IPS-NIHi7 (cell line): ENCODE measurements at regions not wholly inside any gene's neighbourhood (a gene's known extent, or its start where the extent isn't known, plus 50 kb on each side); places are given as distances from the start of the nearest gene placed in this dataset.

Experiments
- DNase-seq: peaks from one replicate; pipeline ENCODE4 v3.0.0; 2012; ENCODE audit warnings: mixed read lengths; ENCODE audit errors: extremely low spot score

DNA sequence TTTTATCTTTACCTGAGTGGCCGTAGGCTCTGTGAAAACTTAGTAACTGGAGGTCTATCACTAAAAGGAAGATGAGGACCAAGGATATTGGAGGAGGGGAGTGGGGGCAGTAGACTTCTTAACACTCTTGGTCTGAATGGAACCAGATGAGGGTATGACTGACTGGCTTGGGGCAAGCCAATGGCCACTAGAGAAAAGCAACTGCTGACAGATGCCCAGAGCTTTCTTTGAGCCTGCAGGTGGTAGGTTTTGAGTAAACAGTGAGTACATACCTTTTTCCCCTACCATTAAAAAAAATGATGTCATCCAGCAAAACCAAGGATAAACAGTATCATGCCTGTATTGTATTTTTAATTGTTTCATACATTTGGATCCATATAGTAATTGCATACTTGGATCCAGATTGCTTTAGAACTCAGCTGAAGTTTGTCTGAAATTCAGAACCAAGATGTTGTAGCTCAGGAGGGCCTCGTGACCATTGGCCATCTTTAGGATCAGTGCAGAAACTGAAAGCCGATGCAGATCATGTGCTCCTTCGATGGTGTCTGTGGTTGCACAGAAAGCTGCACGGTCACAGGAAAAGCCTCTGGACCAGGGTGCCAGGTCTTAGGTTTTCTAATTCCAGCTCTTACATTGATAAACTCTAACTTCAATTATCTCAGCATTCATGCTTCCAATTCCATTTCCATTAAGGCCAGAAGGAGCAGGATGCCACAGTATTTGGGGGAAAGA, 131.0 kb downstream of the PDGFRA start:
- no peak for DNase-seq

- DNase-seq = peak; percentile 30
These were observed 133.9 kb downstream of the PDGFRA start for GRCh38 chr4:54363037-54363436.

DNA sequence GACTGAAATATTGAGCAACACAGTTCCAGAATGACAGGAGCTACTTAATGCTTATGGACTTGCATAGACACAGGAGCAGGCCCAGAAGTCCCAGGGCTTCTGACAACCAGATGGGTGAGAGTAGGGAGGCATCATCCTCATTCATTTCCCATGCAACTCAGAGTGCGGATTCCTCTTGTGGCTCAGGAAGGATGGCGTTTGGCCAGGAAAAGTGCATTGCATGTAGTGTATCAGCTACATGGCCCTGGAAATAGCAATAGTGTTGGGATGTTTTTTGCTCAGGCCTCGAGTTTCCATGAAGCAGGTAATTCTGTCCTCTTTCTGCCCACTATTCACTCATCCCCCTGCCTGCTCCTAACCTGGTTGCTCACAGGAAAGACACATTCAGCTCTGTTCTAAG, 136.6 kb downstream of the PDGFRA start:
- DNase-seq = no peak

DNA sequence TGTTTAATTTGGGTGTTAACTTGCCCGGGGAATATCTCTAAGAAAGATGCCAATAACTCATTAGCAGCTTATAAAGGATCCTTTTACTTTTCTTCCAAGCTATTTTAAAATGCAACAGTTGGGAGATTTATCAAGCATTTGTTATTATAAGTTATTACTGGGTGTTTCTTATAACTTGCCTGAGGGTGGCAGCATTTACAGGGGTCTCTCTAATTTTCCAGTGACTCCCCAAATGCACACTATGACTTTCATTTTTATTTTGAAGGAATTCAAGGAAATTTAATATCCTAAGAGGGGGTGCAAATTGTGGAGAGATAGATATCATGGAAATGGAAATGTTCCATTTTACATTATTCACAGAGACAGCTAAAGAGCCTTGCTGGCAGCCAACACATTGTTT, 138.0 kb downstream of the PDGFRA start:
- DNase-seq = no peak

DNA sequence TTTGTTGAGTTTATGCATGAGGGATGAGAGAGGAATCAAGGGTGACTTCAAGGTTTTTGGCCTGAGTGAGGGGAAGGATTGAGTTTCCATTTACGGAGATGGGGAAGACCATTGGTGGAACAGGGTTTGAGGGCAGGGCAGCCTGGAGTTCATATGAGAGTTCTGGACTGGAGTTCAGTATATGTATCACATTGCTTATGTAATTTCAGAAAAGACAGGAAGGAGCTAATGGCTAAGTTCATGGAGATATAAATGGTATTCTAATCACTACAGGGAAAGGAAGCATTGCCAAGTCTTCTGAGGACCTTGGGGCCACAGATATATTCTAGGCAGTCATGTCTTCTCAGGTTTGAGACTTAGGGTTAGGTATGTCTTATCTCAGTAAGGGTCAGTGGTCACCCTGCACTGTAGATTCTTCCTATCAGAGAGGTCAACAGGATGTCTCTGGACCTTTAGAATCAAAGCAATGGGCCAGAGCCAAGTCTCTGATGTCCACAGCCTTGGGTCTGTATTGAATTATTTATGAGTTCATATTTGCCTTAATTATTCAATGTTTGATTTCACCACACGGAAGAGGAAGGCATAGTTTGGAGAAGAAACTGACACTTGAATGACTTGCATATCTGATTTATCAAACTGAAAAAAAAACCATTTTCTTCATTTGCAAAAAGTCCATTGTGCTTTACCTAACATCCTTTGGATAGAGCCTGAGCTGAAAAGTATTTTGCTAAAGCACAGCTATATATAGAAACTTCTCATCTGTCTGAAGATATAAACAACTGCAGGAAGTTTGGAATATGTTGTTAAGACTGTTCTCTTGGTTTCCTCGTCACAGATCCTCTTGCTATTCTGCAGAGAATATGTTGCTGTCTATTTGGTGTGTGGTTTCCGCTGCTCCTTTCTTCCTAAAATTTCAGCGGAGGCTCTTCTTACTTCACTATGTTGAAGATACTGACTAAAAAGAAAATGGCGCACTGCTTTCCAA, 139.5 kb downstream of the PDGFRA start:
- DNase-seq = no peak

DNA sequence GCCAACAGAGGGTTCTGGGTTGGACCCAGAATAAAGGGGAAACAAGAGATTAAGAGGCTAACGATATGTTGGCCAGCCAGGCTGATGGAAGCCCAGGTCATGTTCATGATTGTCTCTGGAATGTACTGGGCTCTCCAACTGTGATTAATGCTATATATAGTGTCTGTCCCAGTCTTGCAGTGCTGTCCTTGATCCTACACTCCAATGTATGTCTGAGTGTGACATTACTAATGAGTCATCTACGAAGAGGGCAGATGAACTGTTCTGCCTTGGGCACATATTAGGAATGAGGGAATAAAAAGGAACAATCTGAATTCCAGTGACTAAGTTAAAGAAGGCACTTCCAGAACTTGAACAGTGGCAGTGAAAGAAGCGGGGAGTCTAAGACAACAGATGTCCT, 142.1 kb downstream of the PDGFRA start:
- DNase-seq = no peak

DNA sequence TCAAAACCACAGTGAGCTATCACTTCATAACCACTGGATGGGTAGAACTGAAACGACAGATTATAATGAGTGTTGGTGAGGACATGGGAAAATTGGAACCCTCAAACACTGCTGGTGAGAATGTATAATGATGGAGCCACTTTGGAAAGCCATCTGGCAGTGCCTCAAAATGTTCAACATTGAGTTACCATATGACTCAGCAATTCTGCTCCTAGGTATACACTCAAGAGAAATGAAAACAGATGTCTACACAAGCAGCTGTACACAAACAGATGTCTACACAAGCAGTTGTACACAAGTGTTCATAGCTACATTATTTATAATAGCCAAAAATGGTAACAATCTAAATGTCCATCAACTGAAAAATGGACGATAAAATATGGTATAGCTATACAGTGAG, 143.9 kb downstream of the PDGFRA start:
- no peak for DNase-seq

DNA sequence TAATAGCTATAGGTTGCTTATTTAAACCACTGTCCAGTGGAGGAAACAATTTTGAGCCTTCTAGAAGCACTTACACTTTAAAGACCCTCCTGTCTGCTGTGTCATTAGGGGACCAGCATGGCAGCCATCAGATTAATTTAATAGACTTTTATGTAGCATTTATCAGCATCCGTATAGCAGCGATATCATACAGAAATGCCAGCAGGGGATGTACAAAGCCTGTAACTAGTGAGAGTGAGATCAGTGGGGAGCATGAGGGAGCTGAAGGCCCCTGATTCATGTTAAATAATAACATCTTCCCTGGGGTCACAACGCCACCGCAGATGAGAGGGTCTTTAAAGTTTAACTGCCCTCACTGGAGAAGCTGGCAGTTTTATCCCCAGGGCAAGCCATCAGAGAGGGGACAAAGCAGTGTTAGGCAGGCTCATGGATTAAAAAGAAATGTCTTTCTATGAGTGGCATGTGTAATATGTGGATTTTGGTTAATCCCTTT, 144.7 kb downstream of the PDGFRA start:
- no peak for DNase-seq

GRCh38 chr4:54378461-54378860, 149.4 kb downstream of the PDGFRA start:
- no peak for DNase-seq

DNA sequence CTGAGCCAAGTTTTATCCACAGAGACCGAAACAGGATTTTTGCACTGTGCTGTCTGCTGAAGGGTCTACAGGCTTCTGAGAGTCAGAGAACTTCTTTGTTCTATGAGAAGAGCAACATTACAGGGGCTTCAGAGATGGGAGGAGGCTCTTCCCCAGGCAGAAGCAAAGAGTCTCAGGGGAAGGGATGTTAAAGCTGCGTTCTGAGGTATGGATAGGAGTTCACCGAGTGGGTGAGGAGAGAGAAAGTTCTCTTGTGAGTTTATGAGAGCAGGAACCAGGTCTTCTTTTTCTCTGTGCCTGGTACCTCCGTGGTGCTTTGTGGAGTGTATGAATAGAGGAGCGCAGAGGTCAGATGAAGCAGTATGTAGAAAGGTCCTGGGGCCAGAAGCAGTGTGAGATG, 155.1 kb downstream of the PDGFRA start:
- no peak for DNase-seq

GRCh38 chr4:54384563-54384962, 155.5 kb downstream of the PDGFRA start:
- DNase-seq = no peak

DNA sequence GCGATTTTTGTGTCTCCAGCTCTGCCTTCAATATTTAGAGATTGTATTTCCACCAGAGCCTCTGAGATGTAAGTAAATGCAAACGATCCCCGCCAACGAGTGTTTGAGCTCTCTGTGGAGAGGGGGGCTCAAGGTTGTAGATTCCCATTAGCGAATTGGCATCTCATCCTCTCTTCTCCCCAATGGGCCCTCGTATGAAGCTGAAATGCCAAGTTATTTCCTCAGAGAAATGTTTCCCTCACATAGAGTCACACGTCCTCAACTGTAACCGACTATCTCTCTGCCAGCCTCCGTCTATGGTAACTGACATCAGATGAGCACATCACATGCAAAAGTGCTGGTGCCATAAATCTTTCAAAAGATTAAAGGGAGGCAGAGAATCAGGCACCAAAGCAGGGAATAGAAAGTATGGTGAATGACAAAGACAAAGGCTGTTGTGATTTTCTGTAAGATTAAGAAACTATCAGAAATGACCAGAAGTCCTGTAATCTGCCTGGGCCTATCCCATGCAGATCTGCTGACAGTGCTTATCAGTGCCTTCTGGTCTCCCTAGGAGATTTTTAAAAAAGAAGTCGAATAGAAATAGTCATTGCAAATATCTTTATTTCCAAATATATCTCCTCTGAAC, 157.1 kb downstream of the PDGFRA start:
- DNase-seq = no peak

DNA sequence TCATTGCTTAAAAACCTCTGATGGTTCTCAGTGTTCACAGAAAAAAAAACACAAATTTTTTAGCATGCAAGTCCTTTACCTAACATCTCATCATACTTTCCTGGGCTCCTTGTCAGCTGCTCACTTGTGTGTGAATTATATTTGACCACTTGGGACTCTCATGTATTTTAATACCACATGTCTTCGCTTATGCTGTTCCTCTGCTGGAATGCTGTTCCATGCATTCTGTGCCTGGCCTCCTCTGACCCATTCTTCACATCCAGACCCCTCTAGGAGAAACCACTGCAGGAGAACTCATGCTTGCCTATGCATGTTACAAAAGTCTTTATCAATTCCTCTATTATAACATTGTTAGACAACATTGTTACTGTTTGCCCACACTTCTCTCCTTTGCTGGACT, 157.6 kb downstream of the PDGFRA start:
- DNase-seq = no peak

- no peak for DNase-seq
These were observed 161.6 kb downstream of the PDGFRA start for GRCh38 chr4:54390670-54391069.

DNA sequence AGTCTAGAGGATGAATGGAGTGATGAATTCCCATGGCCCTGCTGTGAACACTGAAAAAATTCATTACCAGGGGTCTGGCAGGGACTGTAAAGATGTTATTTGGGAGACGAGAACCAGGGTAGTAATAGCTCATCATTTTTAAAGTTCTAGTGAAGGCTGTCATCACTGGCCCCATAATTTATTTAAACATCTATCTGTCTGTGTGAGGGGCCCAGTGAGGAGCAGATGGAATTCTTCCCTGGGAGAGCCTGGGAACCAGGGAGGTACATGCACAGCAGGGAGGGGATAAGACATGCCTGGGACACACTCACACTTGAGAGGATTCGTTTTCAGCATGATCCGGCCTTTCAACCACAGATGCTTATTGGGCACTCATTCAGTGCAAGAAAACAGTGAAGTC, 162.0 kb downstream of the PDGFRA start:
- DNase-seq = no peak

- DNase-seq = no peak
These were observed 163.4 kb downstream of the PDGFRA start for GRCh38 chr4:54392479-54392878.

- DNase-seq = no peak
These were observed 164.2 kb downstream of the PDGFRA start for GRCh38 chr4:54393243-54393642.

- no peak for DNase-seq
These were observed 166.0 kb downstream of the PDGFRA start for GRCh38 chr4:54395013-54395527.

- DNase-seq = no peak
These were observed 171.1 kb downstream of the PDGFRA start for GRCh38 chr4:54400188-54400587.

DNA sequence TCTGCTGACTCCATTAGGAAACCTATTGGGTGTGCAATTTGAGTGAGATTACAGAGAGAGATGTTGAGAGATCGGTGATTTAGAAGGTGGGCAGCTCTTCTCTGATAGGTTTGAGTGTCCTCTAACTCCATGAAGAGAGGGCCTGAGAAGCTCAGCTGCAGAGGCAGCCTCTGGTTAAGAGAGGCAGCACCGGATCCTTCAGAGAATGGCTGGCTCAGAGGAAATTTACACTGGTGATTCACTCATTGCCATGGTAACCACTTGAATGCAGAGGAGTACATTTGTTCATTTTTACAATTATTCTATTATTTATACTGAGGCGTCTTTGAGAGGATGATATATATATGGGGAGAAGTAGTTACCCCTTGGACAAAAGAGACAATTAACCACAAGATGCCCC, 171.7 kb downstream of the PDGFRA start:
- DNase-seq = no peak

DNA sequence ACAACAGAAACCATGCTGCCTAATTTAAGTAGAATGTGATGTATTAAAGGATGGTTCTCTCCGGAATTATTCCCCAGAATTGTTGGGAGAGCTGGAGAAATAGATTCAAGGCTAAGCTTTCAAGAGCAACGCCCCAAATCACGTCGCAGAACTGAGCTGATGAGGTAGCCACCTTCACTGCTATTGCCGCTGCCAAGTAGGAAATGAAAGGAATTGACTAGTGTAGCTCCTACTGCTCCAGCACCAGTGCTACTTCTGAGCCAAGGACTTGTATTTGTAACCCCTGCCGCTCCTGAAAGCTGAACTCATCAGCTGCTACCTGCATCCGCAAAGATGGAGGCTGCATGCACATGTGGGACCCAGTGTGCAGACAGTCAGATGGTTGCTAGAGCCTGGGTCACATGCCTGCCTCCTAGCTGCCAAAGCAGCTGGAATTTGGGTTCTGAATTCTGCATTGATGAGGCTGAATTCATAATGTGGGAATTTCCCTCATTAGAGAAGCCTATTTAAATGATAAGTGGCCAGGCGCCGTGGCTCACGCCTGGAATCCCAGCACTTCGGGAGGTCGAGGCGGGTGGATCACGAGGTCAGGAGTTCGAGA, 173.9 kb downstream of the PDGFRA start:
- DNase-seq = no peak
